ENCODE measurements at regions not wholly inside any gene's neighbourhood (a gene's known extent, or its start where the extent isn't known, plus 50 kb on each side); places are given as distances from the start of the nearest gene placed in this dataset.
"Not testable (repeated sequence)": the region's sequence is repeated elsewhere in the genome, so short reads cannot be mapped to it uniquely, and the experiment has no call there.

DNA sequence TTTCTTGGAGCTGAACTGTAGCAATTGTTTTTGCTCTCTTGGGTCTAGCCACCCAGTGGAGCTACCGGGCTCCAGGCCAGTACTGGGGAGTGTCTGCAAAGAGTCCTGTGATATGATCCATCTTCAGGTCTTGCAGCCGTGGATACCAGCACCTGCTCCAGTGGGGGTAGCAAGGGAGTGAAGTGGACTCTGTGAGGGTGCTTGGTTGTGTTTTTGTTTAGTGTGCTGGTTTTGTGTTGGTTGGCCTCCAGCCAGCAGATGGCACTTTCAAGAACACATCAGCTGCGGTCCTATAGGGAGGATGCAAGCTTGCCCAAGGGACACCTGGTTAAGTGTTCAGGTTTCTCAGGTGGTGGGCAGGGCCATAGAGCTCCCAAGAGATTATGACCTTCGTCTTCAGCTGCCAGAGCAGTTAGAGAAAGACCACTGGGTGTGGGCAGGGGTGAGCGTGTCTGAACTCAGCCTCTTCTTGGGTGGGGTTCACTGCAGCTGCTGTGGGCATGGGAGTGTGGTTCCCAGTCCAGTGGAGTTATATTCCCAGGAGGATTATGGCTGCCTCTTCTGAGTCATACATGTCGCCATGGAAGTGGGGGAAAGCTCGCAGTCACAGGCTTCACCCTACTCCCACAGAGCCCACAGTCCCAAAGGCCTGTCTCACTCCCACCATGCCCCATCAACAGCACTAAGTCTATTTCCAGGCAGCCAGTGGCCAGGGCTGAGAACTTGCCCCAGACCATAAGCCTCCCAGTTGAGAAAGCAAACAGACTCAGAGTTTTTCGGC is 811.6 kb downstream of the GLUD2 start:
- DNase-seq (ENCODE audit: low read depth in 3 of 3) = no peak

DNA sequence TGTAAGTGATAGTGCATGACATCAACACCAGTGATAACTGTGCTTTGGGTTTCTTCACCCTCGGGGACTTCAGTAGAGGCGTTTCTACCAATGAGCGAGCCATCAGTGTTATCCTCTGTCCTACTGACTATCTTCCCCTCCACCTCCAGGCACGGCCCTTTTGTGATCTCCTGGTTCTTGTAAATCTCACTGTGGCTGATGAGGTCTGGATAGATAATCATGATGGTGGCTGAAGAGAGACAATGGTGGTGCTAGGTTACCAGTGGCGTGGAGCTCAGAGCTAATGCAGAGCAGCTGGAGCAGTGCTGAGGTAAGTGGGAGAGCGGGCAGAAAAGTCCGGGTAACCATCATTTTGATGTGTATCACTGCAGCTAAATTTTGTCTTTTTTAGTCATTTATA is 816.6 kb downstream of the GLUD2 start:
- no peak for DNase-seq (ENCODE audit: low read depth in 3 of 3)

DNA sequence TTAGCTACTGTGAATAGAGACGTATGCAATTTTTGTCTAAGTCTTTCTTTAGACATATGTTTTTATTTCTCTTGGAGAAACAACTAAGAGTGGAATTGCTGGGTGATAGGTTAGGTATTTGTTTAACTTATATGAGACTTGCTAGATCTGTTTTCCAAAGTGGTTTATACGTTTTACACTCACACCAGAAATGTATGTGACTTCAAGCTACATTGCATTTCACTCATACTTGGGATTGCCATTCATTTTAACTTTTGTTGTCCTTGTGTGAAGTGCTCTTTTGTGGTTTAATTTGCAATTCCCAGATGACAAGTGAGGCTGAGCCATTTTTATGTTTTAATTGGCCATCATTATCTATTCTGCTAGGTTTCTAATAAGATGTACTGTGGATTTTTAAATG is 817.2 kb downstream of the GLUD2 start:
- no peak for DNase-seq (ENCODE audit: low read depth in 3 of 3)

DNA sequence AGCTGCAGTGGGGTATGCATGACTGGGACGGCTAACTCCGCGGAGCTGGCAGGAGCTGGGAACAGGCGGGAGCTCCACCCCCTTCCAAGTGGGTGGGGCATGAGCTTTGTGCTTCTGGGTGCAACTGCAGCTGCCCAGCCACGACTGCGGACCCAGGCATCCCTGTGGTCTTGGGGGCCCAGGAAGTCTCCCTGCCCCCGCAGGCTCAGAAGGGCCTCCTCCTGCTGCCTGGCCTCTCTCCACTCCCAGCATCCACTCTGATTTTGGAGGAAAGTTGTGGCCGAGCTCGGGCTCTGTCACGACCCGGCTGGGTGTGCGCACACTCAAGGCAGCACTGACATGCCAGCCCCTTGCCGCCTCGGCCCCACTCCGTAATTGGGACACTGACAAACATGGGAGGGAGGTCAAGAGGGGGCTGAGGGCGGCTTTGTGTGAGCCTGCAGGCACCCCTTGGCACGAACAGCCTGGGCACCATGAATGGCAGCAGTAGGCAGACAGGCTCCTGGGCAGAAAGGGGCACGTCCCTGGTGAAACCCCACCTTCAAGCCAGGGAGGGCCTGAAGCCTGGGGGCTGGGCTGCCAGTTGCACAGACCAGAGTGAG is 822.6 kb downstream of the GLUD2 start:
- no peak for DNase-seq (ENCODE audit: low read depth in 3 of 3)

DNA sequence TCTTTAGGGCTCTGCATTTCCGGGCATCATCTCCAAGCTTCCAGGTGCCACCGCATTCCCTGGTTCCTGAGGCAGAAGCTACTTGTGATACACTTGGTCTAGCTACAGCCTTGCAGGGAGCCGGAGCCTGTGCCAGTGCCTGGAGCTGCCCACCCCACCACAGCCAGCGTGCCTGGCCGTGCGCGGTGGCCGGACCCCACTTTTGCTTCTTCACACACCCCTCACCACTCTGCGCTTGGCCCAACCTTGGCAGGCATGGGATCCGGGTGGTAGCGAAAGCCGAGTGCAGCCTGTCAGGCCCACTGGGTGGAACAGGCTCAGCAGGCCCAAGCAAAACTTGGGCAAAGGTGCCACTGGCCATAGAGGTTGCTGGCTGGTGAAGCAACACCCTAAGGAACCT is 823.7 kb downstream of the GLUD2 start:
- no peak for DNase-seq (ENCODE audit: low read depth in 3 of 3)

DNA sequence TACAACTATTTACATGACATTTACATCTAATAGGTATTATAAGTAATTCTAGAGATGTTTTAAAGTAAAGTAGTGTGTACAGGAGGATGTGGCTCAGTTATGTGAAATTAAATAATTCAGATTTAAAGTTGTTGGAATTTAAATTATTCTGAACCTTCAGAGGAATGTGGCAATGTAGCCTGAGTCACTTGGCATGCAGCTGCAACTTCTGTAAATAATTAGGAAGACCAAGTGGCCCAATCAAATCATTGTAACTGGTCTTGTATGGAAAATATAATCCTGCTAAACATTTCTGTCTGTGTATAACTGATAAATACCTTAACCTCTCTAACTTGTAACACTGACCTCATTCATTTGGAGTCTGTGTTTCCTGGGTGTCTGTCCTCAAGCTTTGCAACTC is 828.9 kb downstream of the GLUD2 start:
- no peak for DNase-seq (ENCODE audit: low read depth in 3 of 3)

DNA sequence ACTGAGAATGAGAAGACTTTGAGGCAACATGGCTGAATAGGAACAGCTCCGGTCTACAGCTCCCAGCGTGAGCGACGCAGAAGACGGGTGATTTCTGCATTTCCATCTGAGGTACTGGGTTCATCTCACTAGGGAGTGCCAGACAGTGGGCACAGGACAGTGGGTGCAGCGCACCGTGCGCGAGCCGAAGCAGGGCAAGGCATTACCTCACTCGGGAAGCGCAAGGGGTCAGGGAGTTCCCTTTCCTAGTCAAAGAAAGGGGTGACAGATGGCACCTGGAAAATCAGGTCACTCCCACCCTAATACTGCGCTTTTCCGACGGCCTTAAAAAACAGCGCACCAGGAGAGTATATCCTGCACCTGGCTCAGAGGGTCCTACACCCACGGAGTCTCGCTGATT is 829.9 kb downstream of the GLUD2 start:
- not testable (repeated sequence) for DNase-seq (ENCODE audit: low read depth in 3 of 3)

DNA sequence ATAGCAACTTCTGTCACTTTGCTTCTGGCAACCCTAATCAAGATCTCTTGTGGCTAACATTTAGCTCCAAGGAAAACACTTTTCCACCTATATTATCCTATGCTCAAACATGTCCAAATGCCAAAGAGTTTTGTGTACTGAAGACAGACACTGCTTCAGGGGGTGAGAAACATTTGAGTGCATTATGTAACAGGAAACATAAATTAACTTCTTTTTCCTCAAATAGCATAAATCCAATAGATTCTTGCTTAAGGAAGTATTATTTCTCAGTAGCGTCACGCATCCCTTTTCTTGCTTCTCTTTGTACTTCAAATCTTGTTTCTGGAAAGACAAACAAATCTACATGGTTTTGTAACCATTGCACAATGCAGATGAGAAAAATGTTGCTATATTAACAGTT is 839.1 kb downstream of the GLUD2 start:
- no peak for DNase-seq (ENCODE audit: low read depth in 3 of 3)

DNA sequence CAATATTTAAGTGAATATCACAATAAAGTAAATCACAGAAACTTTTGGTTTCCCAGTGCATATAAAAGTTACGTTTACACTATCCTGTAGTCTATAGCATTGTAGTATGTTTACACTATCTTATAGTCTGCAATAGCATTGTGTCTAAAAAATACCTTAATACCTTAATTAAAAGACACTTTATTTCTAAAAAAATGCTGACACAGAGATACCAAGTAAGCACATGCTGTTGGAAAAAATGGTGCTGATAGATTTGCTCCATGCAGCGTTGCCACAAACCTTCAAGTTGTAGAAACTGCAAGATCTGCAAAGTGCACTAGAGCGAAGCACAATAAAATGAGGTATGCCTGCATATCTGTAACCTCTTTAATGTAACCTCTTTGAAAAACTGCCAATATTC is 847.3 kb downstream of the GLUD2 start:
- no peak for DNase-seq (ENCODE audit: low read depth in 3 of 3)

DNA sequence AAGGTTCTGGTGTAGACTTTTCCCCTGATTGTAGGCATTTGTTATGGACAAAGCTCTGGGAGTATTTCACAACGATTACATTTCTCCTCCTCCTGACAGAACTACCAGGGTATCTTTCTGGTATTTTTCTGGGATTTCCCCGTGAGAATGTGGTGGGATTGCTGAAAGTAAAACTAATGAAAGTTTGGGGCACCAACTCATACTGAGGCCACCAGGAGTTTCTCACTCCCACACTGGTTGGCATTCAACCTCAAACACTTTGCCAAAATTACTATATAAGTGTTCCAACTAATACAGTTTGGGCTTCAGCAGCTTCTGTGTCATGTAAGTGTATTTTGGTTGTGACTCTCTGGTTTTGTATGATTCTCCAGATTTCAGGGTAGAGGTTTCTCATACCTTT is 855.1 kb downstream of the GLUD2 start:
- no peak for DNase-seq (ENCODE audit: low read depth in 3 of 3)

DNA sequence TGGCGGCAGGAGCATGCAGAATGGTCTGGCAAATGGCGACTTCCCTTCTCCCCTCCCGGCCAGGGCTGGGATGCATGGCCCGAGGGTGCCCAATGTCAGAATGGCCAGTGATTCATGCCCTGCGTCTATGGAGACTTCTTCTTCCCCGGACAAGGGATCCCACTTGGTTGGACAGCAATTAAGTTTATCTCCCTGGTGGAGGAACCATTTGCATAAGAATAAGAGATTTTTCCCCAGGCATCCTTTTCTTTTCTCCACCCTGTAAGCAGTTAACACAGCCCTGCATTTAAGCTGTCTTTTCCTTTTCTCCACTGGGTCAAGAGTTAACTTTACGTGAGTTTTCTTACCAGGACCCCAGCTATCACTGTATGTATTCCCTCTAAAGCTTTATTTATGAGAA is 856.6 kb downstream of the GLUD2 start:
- no peak for DNase-seq (ENCODE audit: low read depth in 3 of 3)

DNA sequence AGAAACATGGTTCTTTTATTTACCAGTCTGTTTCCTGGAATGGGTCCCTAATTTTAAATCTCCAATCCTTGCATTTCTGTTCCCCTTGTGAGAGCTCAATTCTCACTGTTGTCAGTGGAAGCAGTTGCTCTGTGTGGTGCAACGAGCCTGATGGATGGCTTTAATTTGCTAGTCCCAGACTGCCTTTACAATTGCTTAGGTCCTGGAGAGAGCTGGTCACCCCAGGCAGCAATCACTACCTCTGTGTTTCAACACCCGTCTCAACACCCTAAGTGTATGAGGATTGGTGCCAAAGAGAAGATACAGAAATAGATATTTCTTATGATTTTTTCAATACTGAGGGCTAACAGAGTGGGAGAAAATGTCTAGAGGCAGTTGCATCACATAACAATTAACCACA is 873.8 kb downstream of the GLUD2 start:
- DNase-seq (ENCODE audit: low read depth in 3 of 3) = no peak

DNA sequence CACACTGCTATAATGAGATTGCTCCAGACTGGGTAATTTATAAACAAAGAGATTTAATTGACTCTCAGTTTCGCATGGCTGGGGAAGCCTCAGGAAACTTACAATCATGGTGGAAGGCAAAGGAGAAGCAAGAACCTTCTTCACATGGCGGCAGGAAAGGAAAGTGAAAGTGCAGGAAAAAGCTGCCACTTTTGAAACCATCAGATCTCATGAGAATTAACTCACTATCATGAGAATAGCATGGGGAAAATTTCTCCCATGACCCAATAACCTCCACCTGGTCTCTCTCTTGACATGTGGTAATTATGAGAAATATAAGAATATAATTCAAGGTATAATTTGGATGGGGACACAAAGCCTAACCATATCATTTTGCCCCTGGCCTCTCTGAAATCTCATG is 884.2 kb downstream of the GLUD2 start:
- no peak for DNase-seq (ENCODE audit: low read depth in 3 of 3)

DNA sequence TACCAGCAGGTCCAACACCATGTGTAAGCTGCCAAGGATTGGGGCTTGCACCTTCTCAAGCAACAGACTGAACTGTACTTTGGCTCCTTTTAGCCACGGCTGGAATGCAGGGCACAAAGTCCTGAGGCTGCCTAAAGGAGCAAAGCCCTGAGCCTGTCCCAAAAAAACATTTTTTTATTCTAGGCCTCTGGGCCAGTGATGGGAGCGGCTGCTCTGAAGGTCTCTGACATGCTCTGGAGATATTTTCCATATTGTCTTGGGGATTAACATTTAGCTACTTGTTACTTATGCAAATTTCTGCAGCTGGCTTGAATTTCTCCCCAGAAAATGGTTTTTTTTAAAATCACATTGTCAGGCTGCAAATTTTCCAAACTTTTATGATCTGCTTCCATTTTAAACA is 885.3 kb downstream of the GLUD2 start:
- DNase-seq (ENCODE audit: low read depth in 3 of 3) = no peak

DNA sequence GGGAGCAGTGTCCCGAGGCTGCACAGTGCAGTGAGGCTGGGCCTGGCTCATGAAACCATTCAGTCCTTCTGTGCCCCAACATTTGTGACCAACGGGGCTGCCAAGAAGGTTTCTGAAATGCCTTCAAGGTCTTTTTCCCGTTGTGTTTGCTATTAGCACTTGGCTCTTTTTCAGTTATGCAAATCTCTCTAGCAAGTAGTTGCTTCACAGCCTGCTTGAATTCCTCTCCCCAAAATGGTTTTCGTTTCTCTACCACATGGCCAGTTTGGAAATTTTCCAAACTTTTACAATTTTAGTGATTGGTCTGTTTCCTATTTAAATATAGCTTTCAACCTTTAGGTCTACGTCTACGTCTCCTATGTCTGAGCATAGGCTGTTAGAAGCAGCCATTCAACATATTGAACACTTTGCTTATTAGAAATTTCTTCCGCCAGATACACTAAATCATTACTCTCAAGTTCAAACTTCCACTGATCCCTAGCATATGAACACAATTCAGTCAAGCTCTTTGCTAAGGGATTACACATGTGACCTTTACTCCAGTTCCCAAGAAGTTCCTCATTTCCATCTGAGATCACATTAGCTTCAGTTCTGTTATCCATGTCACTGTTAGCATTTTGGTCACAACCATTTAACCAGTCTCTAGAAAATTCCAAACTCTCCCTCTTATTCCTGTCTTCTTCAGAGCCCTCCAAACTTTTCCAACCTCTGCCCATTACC is 901.8 kb downstream of the GLUD2 start:
- DNase-seq (ENCODE audit: low read depth in 3 of 3) = no peak

DNA sequence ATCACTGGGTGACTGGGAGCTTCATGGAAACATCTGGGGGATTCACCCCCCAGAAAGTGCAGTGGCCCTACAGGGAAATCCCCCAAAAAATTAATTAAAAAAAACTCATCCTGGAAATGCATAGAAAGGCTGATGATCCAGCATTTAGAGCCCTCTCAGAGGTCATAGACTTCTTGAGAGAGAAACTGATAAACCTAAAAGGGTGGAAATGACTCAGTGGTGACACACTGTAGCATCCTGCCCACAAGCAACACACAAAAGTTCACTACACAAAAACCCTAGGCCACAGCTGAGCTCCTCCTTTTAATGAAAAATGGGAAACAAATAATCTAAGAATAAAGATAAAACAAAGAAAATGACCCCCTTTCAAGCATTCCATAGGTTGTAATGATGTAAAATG is 911.5 kb downstream of the GLUD2 start:
- DNase-seq (ENCODE audit: low read depth in 3 of 3) = no peak

DNA sequence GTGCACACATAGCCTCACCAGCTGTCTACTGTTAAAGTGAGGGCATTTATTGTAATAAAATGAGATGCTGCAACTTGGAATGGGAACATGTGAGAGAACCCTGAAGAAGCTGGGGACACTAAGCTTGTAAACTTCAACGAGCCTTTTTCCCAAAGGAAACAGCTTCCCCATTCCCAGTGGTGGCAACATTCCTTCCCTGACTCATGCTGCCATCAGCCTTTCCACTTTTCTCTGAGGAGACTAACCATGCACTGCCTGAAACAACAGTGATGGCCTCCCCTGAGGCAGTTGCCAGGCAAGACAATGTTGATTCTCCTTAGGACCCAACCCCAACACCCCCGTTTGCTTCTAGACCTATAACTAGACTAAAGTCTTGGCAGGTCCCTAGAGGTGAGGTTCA is 928.3 kb downstream of the GLUD2 start:
- no peak for DNase-seq (ENCODE audit: low read depth in 3 of 3)

DNA sequence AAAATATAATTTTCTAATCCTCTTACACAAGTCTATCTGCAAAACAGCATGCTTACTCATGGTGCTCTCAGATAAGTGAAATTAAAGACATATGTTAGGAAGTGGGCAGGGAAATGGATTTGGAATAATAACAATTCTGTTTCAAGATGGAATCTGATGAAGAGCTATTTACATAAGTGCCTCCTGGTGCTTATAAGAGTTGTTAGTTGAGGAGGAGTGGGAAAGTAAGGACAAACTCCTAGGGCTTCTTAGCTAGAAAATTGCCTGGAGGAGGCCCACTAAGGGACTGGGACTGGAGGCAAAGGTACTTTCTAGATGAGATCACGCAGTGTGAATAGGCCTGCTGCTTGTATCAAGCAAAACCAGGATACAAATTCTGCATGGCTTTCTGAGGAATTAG is 939.8 kb downstream of the GLUD2 start:
- DNase-seq (ENCODE audit: low read depth in 3 of 3) = no peak

DNA sequence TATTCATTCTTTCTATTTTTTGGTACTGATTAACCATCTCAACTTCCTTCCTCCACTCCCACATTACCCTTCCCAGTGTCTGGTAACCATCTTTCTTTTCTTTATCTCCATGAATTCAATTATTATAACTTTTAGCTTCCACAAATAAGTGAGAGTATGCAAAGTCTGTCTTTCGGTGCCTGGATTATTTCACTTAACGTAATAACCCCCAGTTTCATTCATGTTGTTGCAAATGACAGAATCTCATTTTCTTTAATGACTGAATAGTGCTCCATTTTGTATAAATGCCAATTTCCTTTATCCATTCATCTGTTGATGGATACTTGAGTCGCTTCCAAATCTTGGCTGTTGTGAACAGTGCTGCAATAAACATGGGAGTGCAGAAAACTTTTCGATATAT is 940.4 kb downstream of the GLUD2 start:
- DNase-seq (ENCODE audit: low read depth in 3 of 3) = no peak

DNA sequence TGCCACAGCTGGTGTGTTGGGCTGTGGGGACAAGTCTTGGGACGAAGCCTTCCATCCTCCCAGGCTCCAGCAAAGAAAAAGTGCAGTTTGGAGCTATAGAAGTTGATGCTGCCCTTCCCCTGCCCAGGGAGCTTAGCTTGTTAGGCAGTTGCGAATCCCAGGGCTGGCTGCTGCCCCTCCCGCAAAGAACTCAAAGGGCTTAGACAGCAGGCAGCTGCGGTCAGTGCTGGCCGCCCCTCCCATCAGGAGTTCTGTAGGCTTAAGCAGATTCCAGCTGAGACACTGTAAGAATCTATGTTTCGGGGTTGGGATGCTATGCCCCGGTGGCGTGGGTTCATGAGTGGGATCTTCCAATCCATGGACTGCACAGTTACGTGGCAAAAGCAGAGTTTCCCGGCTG is 956.7 kb downstream of the GLUD2 start:
- no peak for DNase-seq (ENCODE audit: low read depth in 3 of 3)

DNA sequence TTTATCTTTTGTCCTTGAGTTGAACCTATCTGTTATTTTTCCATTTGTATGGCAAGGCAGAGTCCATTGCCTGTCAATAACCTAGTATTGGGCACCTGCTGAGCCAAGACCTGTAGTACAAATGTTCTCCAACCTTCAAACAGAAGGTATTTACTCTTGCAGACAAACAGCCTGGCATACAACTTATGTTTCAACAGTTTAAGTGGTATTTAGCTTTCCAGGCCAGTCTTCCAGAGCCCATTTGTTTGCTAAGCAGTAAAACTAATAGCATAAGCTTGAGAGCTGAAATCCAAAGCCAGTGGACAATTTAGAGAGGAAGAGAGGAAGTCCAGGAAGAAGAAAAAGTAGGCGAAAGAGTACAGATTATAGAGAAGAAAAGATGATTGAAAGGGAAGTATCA is 979.3 kb downstream of the GLUD2 start:
- DNase-seq (ENCODE audit: low read depth in 3 of 3) = no peak

DNA sequence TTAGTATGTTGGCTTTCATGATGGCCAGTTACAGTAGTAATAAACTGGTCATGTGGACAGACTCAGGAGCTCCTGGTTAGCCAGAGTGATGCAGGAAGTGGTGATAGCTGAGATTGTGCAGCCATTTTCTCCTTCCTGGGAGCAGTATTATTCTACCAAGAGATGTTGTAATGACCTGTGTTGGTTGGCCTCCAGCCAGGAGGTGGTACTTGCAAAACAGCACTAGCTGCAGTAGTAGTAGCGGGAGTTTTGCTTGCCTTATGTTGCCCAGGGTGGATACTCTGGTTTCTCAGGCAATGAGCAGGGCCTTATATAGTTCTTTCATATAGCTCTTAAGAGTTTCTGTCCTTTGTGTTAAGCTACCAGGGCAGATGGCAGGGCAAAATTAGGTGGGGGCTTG is 998.8 kb downstream of the GLUD2 start:
- no peak for DNase-seq (ENCODE audit: low read depth in 3 of 3)

DNA sequence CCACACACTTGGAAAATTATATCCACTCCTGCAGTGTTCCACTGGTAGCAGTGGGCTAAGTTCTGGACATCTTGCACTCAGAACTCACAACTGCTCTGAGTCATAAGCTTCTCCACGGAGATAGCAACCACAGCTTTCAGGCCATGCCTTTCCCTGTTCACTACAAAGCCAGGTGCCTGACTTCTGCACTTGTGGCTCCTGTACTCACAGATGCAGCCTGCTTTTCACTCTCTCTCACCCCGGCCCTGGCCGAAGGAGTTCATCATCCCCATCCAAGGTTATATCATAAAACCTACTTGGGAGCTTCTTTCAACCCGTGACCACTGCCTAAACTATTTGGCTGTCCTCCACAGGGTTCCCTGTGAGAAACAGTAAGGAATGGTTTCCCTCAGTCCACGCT is 999.4 kb downstream of the GLUD2 start:
- DNase-seq (ENCODE audit: low read depth in 3 of 3) = no peak
